ENCODE measurements at regions not wholly inside any gene's neighbourhood (a gene's known extent, or its start where the extent isn't known, plus 50 kb on each side); places are given as distances from the start of the nearest gene placed in this dataset.

DNA sequence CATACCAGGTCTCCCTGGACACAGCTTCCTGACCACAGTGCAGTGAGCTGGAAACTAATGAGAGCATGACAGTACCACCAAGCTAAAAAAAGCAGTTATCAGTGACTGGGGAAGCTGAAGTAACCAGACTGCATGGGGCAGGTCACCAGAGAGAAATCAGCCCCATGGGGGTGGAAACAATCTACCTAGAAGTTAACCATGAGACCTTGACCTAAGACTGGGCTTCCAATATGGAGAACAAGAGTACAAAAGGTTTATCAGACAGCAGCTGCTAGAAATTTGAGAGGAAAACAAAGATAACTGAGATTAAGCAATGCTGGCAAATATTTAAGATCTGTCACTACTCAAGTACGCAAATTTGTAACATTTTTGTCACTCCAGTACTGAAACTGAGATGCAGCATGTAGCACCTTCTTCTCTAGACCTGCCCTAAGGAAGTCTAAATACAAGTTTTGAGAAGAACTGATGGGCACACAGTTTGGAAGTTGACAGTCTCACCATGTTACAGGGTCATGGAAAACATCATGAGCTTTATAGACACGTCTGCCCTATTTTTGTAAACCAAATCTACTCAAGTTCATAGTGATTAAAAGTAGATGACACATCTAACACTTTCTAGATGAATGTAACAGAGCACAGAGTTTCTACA, 2641.8 kb upstream of the PCDH20 start:
- TF ChIP-seq EZH2 (IDR thresholded peaks at IDR 0.05) = no peak
- TF ChIP-seq, protein P1, sequence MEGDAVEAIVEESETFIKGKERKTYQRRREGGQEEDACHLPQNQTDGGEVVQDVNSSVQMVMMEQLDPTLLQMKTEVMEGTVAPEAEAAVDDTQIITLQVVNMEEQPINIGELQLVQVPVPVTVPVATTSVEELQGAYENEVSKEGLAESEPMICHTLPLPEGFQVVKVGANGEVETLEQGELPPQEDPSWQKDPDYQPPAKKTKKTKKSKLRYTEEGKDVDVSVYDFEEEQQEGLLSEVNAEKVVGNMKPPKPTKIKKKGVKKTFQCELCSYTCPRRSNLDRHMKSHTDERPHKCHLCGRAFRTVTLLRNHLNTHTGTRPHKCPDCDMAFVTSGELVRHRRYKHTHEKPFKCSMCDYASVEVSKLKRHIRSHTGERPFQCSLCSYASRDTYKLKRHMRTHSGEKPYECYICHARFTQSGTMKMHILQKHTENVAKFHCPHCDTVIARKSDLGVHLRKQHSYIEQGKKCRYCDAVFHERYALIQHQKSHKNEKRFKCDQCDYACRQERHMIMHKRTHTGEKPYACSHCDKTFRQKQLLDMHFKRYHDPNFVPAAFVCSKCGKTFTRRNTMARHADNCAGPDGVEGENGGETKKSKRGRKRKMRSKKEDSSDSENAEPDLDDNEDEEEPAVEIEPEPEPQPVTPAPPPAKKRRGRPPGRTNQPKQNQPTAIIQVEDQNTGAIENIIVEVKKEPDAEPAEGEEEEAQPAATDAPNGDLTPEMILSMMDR (IDR thresholded peaks at IDR 0.05 in 2 of 3, conservative IDR thresholded peaks at IDR 0.05 in 1 of 3; ENCODE audit: borderline replicate concordance in 1 of 3, insufficient read depth in 1 of 3, low read depth in 2 of 3, low read length in 2 of 3) = no peak
- TF ChIP-seq POLR2A (IDR thresholded peaks at IDR 0.05; ENCODE audit: borderline replicate concordance, extremely low read depth, insufficient read depth, insufficient read length) = no peak
- no peak for TF ChIP-seq ZNF274 (IDR thresholded peaks at IDR 0.05; ENCODE audit: low read depth, low read length)
- TF ChIP-seq, protein P2, sequence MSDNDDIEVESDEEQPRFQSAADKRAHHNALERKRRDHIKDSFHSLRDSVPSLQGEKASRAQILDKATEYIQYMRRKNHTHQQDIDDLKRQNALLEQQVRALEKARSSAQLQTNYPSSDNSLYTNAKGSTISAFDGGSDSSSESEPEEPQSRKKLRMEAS (IDR thresholded peaks at IDR 0.05) = no peak
- TF ChIP-seq ZFX (IDR thresholded peaks at IDR 0.05) = no peak
- no peak for TF ChIP-seq CEBPB (IDR thresholded peaks at IDR 0.05; ENCODE audit: low read depth)
- TF ChIP-seq SP1 (IDR thresholded peaks at IDR 0.05; ENCODE audit: low read depth) = no peak
- TF ChIP-seq, protein P3, sequence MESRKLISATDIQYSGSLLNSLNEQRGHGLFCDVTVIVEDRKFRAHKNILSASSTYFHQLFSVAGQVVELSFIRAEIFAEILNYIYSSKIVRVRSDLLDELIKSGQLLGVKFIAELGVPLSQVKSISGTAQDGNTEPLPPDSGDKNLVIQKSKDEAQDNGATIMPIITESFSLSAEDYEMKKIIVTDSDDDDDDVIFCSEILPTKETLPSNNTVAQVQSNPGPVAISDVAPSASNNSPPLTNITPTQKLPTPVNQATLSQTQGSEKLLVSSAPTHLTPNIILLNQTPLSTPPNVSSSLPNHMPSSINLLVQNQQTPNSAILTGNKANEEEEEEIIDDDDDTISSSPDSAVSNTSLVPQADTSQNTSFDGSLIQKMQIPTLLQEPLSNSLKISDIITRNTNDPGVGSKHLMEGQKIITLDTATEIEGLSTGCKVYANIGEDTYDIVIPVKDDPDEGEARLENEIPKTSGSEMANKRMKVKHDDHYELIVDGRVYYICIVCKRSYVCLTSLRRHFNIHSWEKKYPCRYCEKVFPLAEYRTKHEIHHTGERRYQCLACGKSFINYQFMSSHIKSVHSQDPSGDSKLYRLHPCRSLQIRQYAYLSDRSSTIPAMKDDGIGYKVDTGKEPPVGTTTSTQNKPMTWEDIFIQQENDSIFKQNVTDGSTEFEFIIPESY (IDR thresholded peaks at IDR 0.05; ENCODE audit: extremely low read depth, insufficient replicate concordance, low read length) = no peak
- TF ChIP-seq, protein P4, sequence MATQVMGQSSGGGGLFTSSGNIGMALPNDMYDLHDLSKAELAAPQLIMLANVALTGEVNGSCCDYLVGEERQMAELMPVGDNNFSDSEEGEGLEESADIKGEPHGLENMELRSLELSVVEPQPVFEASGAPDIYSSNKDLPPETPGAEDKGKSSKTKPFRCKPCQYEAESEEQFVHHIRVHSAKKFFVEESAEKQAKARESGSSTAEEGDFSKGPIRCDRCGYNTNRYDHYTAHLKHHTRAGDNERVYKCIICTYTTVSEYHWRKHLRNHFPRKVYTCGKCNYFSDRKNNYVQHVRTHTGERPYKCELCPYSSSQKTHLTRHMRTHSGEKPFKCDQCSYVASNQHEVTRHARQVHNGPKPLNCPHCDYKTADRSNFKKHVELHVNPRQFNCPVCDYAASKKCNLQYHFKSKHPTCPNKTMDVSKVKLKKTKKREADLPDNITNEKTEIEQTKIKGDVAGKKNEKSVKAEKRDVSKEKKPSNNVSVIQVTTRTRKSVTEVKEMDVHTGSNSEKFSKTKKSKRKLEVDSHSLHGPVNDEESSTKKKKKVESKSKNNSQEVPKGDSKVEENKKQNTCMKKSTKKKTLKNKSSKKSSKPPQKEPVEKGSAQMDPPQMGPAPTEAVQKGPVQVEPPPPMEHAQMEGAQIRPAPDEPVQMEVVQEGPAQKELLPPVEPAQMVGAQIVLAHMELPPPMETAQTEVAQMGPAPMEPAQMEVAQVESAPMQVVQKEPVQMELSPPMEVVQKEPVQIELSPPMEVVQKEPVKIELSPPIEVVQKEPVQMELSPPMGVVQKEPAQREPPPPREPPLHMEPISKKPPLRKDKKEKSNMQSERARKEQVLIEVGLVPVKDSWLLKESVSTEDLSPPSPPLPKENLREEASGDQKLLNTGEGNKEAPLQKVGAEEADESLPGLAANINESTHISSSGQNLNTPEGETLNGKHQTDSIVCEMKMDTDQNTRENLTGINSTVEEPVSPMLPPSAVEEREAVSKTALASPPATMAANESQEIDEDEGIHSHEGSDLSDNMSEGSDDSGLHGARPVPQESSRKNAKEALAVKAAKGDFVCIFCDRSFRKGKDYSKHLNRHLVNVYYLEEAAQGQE (IDR thresholded peaks at IDR 0.05; ENCODE audit: low read depth) = no peak
- no peak for TF ChIP-seq YY1 (IDR thresholded peaks at IDR 0.05; ENCODE audit: extremely low read depth, insufficient replicate concordance, low read depth, low read length)
- TF ChIP-seq POLR2AphosphoS5 (IDR thresholded peaks at IDR 0.05; ENCODE audit: low read depth, low read length) = no peak
- no peak for TF ChIP-seq JUND (IDR thresholded peaks at IDR 0.05)
- TF ChIP-seq SIN3A (IDR thresholded peaks at IDR 0.05; ENCODE audit: low read depth) = no peak

All from HCT116 (cell line).